Keratinocyte (primary cell): ENCODE measurements at regions not wholly inside any gene's neighbourhood (a gene's known extent, or its start where the extent isn't known, plus 50 kb on each side); places are given as distances from the start of the nearest gene placed in this dataset.

Source experiments
- DNase-seq: peaks from one replicate; pipeline ENCODE4 v3.0.0-alpha.2; 2011; ENCODE audit warnings: low read depth, missing footprints, low spot score
- FAIRE-seq: peaks from 2 replicates; lab custom pipeline; 2011; peaks lifted over from hg19 to GRCh38; lab: Jason Lieb, UNC
- H2AFZ ChIP-seq: 2 replicates; pipeline ENCODE4 v1.6.0; 2012; ENCODE audit warnings: low read length, control low read depth, inconsistent platforms; ENCODE audit not compliant: control insufficient read depth
- H3K27ac ChIP-seq: 2 replicates; pipeline ENCODE4 v1.5.1; 2011; ENCODE audit warnings: low read length; ENCODE audit not compliant: control insufficient read depth, insufficient read depth
- H3K27me3 ChIP-seq: 3 replicates; pipeline ENCODE4 v1.6.0; 2011; ENCODE audit warnings: low read length; ENCODE audit not compliant: control insufficient read depth, insufficient read depth; ENCODE audit errors: extremely low read depth
- H3K36me3 ChIP-seq, 2 experiments: 2 replicates in 1 of 2; 3 replicates in 1 of 2; pipeline ENCODE4 v1.5.1; 2011; ENCODE audit warnings: low read length in 2 of 2, mild to moderate bottlenecking in 1 of 2; ENCODE audit not compliant: control insufficient read depth in 2 of 2, insufficient read depth in 2 of 2; ENCODE audit errors: extremely low read depth in 1 of 2
- H3K4me1 ChIP-seq: 3 replicates; pipeline ENCODE4 v1.5.1; 2011; ENCODE audit warnings: low read length; ENCODE audit not compliant: control insufficient read depth, insufficient read depth; ENCODE audit errors: extremely low read depth
- H3K4me2 ChIP-seq: 3 replicates; pipeline ENCODE4 v1.6.0; 2011; ENCODE audit warnings: low read depth, low read length; ENCODE audit not compliant: control insufficient read depth, insufficient read depth; ENCODE audit errors: extremely low read depth
- H3K4me3 ChIP-seq, 3 experiments: fragments of 200-600 bp in 1 of 3; sonication (generic) in 1 of 3; 2 replicates in 2 of 3; 3 replicates in 1 of 3; pipeline ENCODE4 v1.5.1; 2011 to 2016; ENCODE audit warnings: low read length in 3 of 3, mild to moderate bottlenecking in 3 of 3, control low read depth in 2 of 3, inconsistent platforms in 1 of 3, low read depth in 1 of 3, mixed read lengths in 1 of 3, mixed run types in 1 of 3, moderate library complexity in 1 of 3; ENCODE audit not compliant: control insufficient read depth in 2 of 3, insufficient read depth in 2 of 3; ENCODE audit errors: extremely low read depth in 1 of 3
- H3K79me2 ChIP-seq: 2 replicates; pipeline ENCODE4 v1.6.0; 2012; ENCODE audit warnings: low read length; ENCODE audit not compliant: control insufficient read depth, insufficient read depth
- H3K9ac ChIP-seq: 3 replicates; pipeline ENCODE4 v1.6.0; 2011; ENCODE audit warnings: low read length; ENCODE audit not compliant: control insufficient read depth, insufficient read depth; ENCODE audit errors: extremely low read depth
- H3K9me1 ChIP-seq: 3 replicates; pipeline ENCODE4 v1.6.0; 2011; ENCODE audit warnings: low read length; ENCODE audit not compliant: control insufficient read depth, insufficient read depth; ENCODE audit errors: extremely low read depth
- H3K9me3 ChIP-seq: 2 replicates; pipeline ENCODE4 v1.5.1; 2012; ENCODE audit warnings: low read depth, low read length; ENCODE audit not compliant: control insufficient read depth
- H4K20me1 ChIP-seq: 3 replicates; pipeline ENCODE4 v1.6.0; 2011; ENCODE audit warnings: low read length; ENCODE audit not compliant: control insufficient read depth, insufficient read depth; ENCODE audit errors: extremely low read depth
- CTCF ChIP-seq, 3 experiments: IDR thresholded peaks in 1 of 3; conservative IDR thresholded peaks in 1 of 3; optimal IDR thresholded peaks in 1 of 3; 2 replicates in 2 of 3; 3 replicates in 1 of 3; pipeline versions ENCODE3 to v1.5.1; 2011; ENCODE audit warnings: low read length in 3 of 3, mild to moderate bottlenecking in 3 of 3, moderate library complexity in 2 of 3, control low read depth in 1 of 3, inconsistent platforms in 1 of 3; ENCODE audit not compliant: insufficient read depth in 2 of 3; ENCODE audit errors: extremely low read depth in 1 of 3
- EZH2 ChIP-seq: IDR thresholded peaks from one replicate; pipeline ENCODE4 v1.6.1; 2012; ENCODE audit warnings: inconsistent platforms, mild to moderate bottlenecking, low read length, moderate library complexity
- dilution Hi-C: fragments of 300-500 bp; cut with MboI; formaldehyde crosslinking; loops from one replicate; pipeline ENCODE4 v1.7.0; 2020; ENCODE audit warnings: low sequenced_read_pairs; ENCODE audit not compliant: extremely low pct_ligation_motif_present

GRCh38 chr12:4112290-4112689 lies 161.3 kb upstream of the CCND2 start:
- no peak for DNase-seq
- Histone ChIP-seq H4K20me1 (no peaks in the 10 kb centered on the region), H3K9ac (no peak overlapping the region), H3K9me1 (no peaks in the 10 kb centered on the region), H3K79me2 (no peaks in the 10 kb centered on the region), H3K36me3 (no peaks in the 10 kb centered on the region), H3K27me3 (no peaks in the 10 kb centered on the region), H3K4me3 (no peak overlapping the region), H3K4me2 (no peak overlapping the region), H3K27ac (no peak overlapping the region), H2AFZ (no peak overlapping the region), H3K9me3 (no peaks in the 10 kb centered on the region), H3K4me1 (peaks cover 52% of the 10 kb centered on the region)
- dilution Hi-C loops = no loop called here
- TF ChIP-seq EZH2 (no peak), CTCF (optimal IDR thresholded peaks at IDR 0.05 in 1 of 3, IDR thresholded peaks at IDR 0.05 in 1 of 3, conservative IDR thresholded peaks at IDR 0.05 in 1 of 3; ENCODE audit: extremely low read depth in 1 of 3, insufficient read depth in 2 of 3, low read length in 3 of 3) (no peak)
- peak; percentile 44 for FAIRE-seq

GRCh38 chr12:4111010-4111409 lies 162.6 kb upstream of the CCND2 start:
- H3K4me3 ChIP-seq = no peak overlapping the region

More at GRCh38 chr12:4111010-4111409, 162.6 kb upstream of the CCND2 start:
- FAIRE-seq (no peak), DNase-seq (no peak)
- H4K20me1 ChIP-seq = no peaks in the 10 kb centered on the region
- H3K4me2 ChIP-seq = no peak overlapping the region
- peaks cover 4% of the 10 kb centered on the region for H3K27me3 ChIP-seq
- peaks cover 39% of the 10 kb centered on the region for H3K4me1 ChIP-seq
- no peaks in the 10 kb centered on the region for H3K9me3 ChIP-seq
- H2AFZ ChIP-seq = no peak overlapping the region
- H3K79me2 ChIP-seq = no peaks in the 10 kb centered on the region
- H3K9ac ChIP-seq = no peak overlapping the region
- TF ChIP-seq CTCF (optimal IDR thresholded peaks at IDR 0.05 in 1 of 3, IDR thresholded peaks at IDR 0.05 in 1 of 3, conservative IDR thresholded peaks at IDR 0.05 in 1 of 3; ENCODE audit: extremely low read depth in 1 of 3, insufficient read depth in 2 of 3, low read length in 3 of 3) (no peak), EZH2 (no peak)
- H3K27ac ChIP-seq = no peak overlapping the region
- no peaks in the 10 kb centered on the region for H3K36me3 ChIP-seq
- no peaks in the 10 kb centered on the region for H3K9me1 ChIP-seq
- dilution Hi-C loops = no loop called here
